ENCODE measurements at regions not wholly inside any gene's neighbourhood (a gene's known extent, or its start where the extent isn't known, plus 50 kb on each side); places are given as distances from the start of the nearest gene placed in this dataset.

DNA sequence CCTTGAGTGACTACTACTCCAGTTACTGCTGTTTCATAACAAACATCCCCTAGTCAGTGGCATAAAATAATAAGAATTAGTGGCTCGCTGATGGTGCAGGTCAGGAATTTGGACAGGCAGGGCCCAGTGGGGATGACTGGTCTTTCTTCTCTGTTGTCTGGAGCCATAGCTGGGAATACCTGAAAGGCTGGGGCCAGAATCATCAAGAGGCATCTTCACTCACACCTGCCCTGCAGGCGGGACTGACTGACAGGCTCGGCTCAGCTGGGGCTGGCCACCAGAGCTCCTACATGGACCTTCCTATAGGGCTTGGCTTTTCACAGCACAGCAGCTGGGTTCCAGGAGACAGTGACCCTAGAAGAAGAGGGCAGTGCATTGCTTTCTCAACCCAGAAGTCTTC, 148.8 kb upstream of the ATP10A start:
- TF ChIP-seq E2F6 (IDR thresholded peaks at IDR 0.05; ENCODE audit: borderline replicate concordance, low read depth), result no peak
- no peak for TF ChIP-seq FOSB (CRISPR knock-in tag; IDR thresholded peaks at IDR 0.05)
- TF ChIP-seq HOXB13 (CRISPR knock-in tag; IDR thresholded peaks at IDR 0.05; ENCODE audit: low read depth), result no peak
- no peak for TF ChIP-seq HOXA7 (CRISPR knock-in tag; IDR thresholded peaks at IDR 0.05)
- TF ChIP-seq MYC (IDR thresholded peaks at IDR 0.05; ENCODE audit: borderline replicate concordance, low read length), result no peak
- TF ChIP-seq HES2 (IDR thresholded peaks at IDR 0.05), result no peak
- no peak for TF ChIP-seq NFE2L2 (conservative IDR thresholded peaks at IDR 0.05; ENCODE audit: low read length)
- no peak for TF ChIP-seq BCL3 (IDR thresholded peaks at IDR 0.05)
- no peak for TF ChIP-seq RNF2 (IDR thresholded peaks at IDR 0.05; ENCODE audit: borderline replicate concordance, low read depth)
- TF ChIP-seq JUN (IDR thresholded peaks at IDR 0.05), result no peak
- no peak overlapping the region for H3K27ac ChIP-seq
- WGBS (ENCODE audit: missing lambda C conversion rate), result 10% methylated on average over 2 of the region's 3 CpGs
- FAIRE-seq (no peak), ATAC-seq (no peak), DNase-seq (ENCODE audit: low read depth in 1 of 2, low spot score in 1 of 2) (no peak)
- H3K4me1 ChIP-seq, result no peaks in the 10 kb centered on the region
- no peaks in the 10 kb centered on the region for H3K9me3 ChIP-seq
- no peak overlapping the region for H3K4me3 ChIP-seq
- POLR2A ChIA-PET, result no interaction called here
- CTCF ChIA-PET, result no interaction called here
- H3K4me2 ChIP-seq, result no peak overlapping the region

DNA sequence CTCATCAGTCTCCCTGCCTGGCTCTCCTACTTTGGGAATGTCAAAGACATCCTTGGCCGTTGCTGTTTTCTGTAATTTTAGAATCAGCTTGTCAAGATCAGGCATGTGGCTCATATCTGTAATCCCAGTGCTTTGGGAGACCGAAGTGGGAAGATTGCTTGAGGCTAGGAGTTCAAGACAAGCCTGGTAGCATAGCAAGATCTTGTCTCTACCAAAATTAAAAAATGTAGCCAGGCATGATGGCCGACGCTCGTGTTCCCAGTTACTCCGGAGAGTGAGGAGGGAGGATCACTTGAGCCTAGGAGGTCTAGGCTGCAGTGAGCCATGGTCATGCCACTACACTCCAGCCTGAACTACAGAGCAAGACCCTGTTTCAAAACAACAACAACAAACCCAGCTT, 144.0 kb upstream of the ATP10A start:
- H3K4me1 ChIP-seq, result no peaks in the 10 kb centered on the region
- TF ChIP-seq KDM1A (IDR thresholded peaks at IDR 0.05; ENCODE audit: low read depth) (no peak), E2F6 (IDR thresholded peaks at IDR 0.05; ENCODE audit: borderline replicate concordance, low read depth) (no peak), RCOR1 (IDR thresholded peaks at IDR 0.05; ENCODE audit: low read depth, low read length) (no peak), HEYL (CRISPR knock-in tag; IDR thresholded peaks at IDR 0.05) (no peak), NPAS2 (CRISPR knock-in tag; IDR thresholded peaks at IDR 0.05; ENCODE audit: borderline replicate concordance) (no peak), EP300 (IDR thresholded peaks at IDR 0.05) (no peak), CTCF (IDR thresholded peaks at IDR 0.05) (no peak), FOSB (CRISPR knock-in tag; IDR thresholded peaks at IDR 0.05) (no peak), CHD2 (IDR thresholded peaks at IDR 0.05; ENCODE audit: low read length, partially characterized antibody) (no peak), CBX2 (IDR thresholded peaks at IDR 0.05; ENCODE audit: borderline replicate concordance, low read depth) (no peak), CHD4 (IDR thresholded peaks at IDR 0.05; ENCODE audit: borderline replicate concordance) (no peak), HES2 (IDR thresholded peaks at IDR 0.05) (no peak), HDAC2 (IDR thresholded peaks at IDR 0.05) (no peak), ZNF302 (CRISPR knock-in tag; IDR thresholded peaks at IDR 0.05) (no peak), EHF (CRISPR knock-in tag; IDR thresholded peaks at IDR 0.05) (no peak), PHF8 (IDR thresholded peaks at IDR 0.05; ENCODE audit: borderline replicate concordance, low read depth) (no peak)
- TF ChIP-seq, protein P1, sequence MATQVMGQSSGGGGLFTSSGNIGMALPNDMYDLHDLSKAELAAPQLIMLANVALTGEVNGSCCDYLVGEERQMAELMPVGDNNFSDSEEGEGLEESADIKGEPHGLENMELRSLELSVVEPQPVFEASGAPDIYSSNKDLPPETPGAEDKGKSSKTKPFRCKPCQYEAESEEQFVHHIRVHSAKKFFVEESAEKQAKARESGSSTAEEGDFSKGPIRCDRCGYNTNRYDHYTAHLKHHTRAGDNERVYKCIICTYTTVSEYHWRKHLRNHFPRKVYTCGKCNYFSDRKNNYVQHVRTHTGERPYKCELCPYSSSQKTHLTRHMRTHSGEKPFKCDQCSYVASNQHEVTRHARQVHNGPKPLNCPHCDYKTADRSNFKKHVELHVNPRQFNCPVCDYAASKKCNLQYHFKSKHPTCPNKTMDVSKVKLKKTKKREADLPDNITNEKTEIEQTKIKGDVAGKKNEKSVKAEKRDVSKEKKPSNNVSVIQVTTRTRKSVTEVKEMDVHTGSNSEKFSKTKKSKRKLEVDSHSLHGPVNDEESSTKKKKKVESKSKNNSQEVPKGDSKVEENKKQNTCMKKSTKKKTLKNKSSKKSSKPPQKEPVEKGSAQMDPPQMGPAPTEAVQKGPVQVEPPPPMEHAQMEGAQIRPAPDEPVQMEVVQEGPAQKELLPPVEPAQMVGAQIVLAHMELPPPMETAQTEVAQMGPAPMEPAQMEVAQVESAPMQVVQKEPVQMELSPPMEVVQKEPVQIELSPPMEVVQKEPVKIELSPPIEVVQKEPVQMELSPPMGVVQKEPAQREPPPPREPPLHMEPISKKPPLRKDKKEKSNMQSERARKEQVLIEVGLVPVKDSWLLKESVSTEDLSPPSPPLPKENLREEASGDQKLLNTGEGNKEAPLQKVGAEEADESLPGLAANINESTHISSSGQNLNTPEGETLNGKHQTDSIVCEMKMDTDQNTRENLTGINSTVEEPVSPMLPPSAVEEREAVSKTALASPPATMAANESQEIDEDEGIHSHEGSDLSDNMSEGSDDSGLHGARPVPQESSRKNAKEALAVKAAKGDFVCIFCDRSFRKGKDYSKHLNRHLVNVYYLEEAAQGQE (IDR thresholded peaks at IDR 0.05), result no peak
- CTCF ChIA-PET, result no interaction called here
- WGBS (ENCODE audit: missing lambda C conversion rate), result 20% methylated on average over 6 of the region's 6 CpGs
- ATAC-seq, result no peak
- DNase-seq (ENCODE audit: low read depth in 1 of 2, low spot score in 1 of 2), result no peak
- FAIRE-seq, result no peak
- H3K4me2 ChIP-seq, result no peak overlapping the region
- no peak overlapping the region for H3K4me3 ChIP-seq
- H3K27ac ChIP-seq, result no peak overlapping the region
- no peaks in the 10 kb centered on the region for H3K9me3 ChIP-seq
- POLR2A ChIA-PET, result no interaction called here

All from A549 (cell line).